IPS DF 4.7 (cell line): ENCODE measurements at regions not wholly inside any gene's neighbourhood (a gene's known extent, or its start where the extent isn't known, plus 50 kb on each side); places are given as distances from the start of the nearest gene placed in this dataset.
"Not testable (repeated sequence)": the region's sequence is repeated elsewhere in the genome, so short reads cannot be mapped to it uniquely, and the experiment has no call there.

Experiments used
- DNase-seq: peaks from one replicate; pipeline ENCODE4 v3.0.0-alpha.2; 2013; ENCODE audit warnings: low spot score; ENCODE audit errors: extremely low read depth

DNA sequence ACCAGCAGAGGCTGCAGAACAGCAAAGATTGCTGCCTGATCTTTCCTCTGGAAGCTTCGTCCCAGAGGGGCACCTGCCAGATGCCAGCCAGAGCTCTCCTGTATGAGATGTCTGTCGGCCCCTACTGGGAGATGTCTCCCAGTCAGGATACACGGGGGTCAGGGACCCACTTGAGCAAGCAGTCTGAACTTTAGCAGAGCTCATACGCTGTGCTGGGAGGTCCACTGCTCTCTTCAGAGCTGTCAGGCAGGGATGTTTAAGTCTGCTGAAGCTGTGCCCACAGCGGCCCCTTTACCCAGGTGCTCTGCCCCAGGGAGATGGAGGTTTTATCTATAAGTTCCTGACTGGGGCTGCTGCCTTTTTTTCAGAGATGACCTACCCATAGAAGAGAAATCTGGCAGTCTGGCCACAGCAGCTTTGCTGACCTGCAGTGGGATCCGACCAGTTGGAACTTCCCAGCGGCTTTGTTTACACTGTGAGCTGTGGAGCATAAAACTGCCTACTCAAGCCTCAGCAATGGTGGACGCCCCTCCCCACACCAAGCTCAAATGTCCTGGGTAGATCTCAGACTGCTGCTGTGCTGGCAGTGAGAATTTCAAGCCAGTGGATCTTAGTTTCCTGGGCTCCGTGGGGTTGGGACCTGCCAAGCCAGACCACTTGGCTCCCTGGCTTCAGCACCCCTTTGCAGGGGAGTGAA, 613.9 kb downstream of the HTR1B start:
- not testable (repeated sequence) for DNase-seq

GRCh38 chr6:76843054-76843822, 620.1 kb downstream of the HTR1B start:
- DNase-seq, result no peak

DNA sequence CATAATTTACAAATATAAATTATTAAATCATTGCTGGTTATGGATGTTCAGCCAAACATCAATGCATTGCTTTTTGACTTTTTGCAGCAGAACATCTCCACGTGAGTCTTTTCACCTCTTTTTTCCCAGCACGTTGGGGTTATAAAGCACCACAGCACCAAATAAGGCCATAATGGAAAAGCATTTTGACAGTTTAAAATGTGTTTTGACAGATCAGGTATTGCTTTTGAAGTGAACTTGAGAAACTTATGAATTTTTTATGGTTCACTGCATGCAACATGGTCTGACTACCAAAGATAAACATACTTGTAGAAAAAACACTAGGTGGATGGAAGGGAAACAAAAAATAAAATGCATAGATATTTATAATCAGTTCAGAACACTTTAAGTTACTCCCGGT, 622.4 kb downstream of the HTR1B start:
- DNase-seq, result no peak

GRCh38 chr6:76840041-76840745, 623.1 kb downstream of the HTR1B start:
- DNase-seq, result no peak

DNA sequence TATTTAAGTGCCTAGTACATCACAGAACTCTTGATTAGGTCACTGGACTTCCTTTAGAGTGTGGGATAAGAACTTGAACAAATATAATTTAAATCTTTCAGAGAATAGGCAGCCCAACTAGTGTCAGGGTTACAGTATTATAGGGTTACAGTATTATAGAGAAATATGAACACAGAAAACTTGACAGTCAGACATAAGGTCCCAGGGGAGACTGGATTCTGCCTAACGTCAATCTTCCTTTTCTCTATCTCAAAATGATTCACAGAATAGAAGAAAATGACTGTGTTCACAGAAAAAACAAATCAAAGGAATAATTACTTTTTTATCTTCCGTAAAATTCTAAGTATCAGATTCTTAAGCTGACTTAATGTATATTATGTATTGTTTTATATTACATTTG, 623.8 kb downstream of the HTR1B start:
- DNase-seq, result no peak

DNA sequence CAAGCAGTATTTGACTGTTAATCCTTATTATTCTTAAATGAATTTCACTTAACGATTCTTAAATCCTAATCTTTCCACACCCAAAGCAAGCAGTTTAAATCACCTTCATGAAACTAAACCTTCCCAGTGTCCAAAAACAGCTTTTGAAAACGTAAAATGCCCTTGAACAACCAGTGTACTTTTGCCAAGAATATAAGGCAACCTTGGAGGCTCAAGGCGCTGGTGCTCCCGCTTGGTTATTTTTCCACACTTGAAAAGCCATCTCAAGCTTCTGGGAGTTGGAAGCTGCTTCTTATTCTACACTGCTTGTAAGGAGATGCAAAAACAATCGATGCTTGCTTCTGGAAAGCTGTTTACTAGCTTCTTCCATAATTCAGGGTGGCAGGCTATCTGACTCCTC, 625.7 kb downstream of the HTR1B start:
- no peak for DNase-seq

- DNase-seq, result no peak
Observed at GRCh38 chr6:76835695-76836094, 627.6 kb downstream of the HTR1B start.

DNA sequence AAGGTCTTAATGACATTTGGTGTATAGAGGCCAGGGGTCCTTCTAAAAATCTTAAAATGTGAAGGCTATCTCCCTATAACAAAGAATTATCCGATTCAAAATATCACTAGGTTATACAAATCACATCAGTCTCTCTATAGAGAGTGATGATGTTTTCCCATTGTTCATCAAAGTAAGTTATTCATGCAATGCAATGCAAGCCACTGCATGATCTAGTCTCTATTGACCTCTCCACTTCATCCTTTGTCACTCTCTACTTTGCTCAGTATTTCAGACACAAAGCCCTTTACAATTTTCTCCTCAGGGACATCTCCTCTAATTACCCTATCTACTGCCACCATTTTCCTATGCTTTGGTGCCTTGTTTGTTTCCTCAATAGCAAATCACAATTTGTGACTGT, 628.0 kb downstream of the HTR1B start:
- DNase-seq, result no peak

- DNase-seq, result no peak
Observed at GRCh38 chr6:76834399-76834798, 628.9 kb downstream of the HTR1B start.

GRCh38 chr6:76831299-76831698, 632.0 kb downstream of the HTR1B start:
- DNase-seq, result no peak

DNA sequence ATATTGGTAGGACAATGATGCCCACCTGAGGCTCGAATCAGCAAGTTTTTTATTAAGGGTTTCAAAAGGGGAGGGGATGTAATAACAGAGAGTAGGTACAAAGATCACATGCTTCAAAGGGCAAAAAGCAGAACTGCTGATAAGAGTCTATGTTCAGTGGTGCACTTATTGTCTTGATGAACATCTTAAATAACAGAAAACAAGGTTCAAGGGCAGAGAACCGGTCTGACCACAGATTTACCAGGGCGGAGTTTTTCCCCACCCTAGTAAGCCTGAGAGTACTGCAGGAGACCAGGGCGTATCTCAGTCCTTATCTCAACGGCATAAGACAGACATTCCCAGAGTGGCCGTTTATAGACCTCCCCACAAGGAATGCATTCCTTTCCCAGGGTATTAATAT, 639.7 kb downstream of the HTR1B start:
- DNase-seq, result not testable (repeated sequence)

- no peak for DNase-seq
Observed at GRCh38 chr6:76818451-76818850, 644.8 kb downstream of the HTR1B start.

- DNase-seq, result no peak
Observed at GRCh38 chr6:76817429-76817828, 645.9 kb downstream of the HTR1B start.

DNA sequence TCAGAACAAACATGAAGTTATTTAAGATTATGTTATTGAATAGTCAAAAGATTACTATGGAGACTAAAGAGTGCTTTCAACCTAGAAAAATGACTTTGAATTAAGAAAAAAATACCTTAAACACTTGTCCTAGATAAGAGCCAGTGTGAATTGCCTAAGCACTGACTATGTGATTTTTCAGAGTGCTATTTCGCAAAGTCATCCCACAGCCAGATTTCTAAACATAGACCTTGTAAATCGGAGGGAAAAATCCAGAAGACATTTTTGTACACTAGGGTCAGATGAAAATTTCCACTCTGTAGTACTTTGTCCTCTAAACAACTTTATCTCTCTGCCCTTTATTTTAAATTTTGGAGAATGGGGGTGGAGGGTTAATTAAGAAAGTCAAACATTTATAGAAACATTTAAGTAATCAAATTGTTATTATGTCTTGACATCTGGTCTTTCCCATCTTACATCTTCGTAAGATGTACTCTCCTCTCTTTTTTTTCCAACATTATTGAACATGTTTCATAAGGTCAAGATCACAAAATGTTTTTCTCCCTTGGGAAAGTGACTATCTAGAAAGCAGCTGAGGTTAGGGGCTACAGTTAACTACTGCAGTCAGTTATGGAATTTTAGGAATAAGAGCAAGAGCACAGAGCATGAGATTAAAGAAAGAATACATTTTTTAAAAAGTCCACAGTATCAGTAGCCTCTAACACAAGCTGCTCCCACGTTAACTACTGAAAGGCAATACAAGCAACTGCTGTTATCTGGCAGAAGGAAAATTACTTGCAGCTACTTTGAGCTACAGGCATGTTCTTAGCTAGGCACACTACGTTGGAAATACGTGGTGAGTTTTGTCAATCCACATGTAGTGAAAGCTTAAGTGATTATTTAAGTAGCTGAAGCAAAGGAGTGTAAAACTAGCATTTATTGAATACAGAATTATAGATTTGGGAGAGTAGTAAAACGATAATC, 648.5 kb downstream of the HTR1B start:
- no peak for DNase-seq

DNA sequence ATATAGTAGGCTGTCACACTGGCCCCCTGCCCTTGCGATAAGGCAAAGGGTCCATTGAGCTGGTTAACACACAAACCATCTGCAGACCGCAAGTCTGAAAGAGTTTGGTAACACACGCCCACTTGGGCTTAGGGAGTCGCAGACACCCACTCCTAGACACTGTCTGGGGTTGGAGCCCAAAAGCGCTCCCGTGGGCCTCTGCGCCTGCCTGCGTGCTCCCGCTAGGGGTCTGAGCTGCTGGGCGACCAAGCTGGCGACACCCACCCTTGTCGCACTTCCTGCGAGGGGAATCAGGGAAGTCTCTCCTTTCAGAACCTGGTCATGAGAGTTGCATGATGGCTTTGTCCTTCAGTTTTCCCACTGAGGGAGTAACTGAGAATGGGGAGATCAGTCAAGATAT, 653.0 kb downstream of the HTR1B start:
- DNase-seq, result no peak

GRCh38 chr6:76803038-76803580, 660.2 kb downstream of the HTR1B start:
- no peak for DNase-seq

GRCh38 chr6:76792394-76792793, 670.9 kb downstream of the HTR1B start:
- DNase-seq, result no peak

DNA sequence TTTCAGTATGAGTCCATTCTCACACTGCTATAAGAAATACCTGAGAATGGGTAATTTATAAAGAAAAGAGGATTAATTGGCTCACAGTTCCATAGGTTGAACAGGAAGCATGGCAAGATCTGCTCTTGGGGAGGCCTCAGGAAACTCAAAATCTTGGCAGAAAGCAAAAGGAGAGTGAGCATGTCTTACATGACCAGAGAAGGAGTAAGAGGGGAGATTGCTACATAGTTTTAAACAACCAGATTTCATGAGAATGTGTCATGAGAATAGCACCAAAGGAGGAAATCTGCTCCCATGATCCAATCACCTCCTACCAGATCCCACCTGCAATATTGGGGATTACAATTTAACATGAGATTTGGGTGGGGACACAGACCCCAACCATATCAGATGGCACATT, 672.4 kb downstream of the HTR1B start:
- DNase-seq, result no peak

GRCh38 chr6:76790045-76790796, 673.1 kb downstream of the HTR1B start:
- no peak for DNase-seq

GRCh38 chr6:76789580-76789979, 673.7 kb downstream of the HTR1B start:
- no peak for DNase-seq
